ENCODE measurements at regions not wholly inside any gene's neighbourhood (a gene's known extent, or its start where the extent isn't known, plus 50 kb on each side); places are given as distances from the start of the nearest gene placed in this dataset.

DNA sequence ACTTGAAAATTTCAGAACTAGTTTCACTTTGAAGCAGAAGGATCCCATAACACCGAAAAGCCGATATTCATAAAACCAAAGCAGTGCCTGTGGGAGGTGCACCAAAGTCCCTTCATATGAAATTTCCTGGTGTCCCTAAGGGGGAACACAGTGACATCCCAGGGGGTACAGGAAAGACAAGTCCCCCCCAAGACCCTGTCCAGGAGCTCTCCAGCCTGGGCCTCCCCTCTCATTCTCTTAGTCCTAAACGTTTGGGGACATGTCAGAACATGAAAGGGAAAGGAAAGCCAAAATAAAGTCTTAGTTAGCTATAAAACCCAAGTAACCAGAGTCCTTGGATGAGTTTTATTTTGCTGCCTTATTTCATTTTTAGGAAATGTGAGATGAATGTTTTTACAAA lies 56.6 kb downstream of the MRPL57 start:
- TF ChIP-seq, protein P1, sequence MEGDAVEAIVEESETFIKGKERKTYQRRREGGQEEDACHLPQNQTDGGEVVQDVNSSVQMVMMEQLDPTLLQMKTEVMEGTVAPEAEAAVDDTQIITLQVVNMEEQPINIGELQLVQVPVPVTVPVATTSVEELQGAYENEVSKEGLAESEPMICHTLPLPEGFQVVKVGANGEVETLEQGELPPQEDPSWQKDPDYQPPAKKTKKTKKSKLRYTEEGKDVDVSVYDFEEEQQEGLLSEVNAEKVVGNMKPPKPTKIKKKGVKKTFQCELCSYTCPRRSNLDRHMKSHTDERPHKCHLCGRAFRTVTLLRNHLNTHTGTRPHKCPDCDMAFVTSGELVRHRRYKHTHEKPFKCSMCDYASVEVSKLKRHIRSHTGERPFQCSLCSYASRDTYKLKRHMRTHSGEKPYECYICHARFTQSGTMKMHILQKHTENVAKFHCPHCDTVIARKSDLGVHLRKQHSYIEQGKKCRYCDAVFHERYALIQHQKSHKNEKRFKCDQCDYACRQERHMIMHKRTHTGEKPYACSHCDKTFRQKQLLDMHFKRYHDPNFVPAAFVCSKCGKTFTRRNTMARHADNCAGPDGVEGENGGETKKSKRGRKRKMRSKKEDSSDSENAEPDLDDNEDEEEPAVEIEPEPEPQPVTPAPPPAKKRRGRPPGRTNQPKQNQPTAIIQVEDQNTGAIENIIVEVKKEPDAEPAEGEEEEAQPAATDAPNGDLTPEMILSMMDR (IDR thresholded peaks at IDR 0.05; ENCODE audit: low read depth, low read length): no peak
- TF ChIP-seq POLR2A (IDR thresholded peaks at IDR 0.05; ENCODE audit: extremely low read depth, insufficient read length): no peak
- TF ChIP-seq, protein P2, sequence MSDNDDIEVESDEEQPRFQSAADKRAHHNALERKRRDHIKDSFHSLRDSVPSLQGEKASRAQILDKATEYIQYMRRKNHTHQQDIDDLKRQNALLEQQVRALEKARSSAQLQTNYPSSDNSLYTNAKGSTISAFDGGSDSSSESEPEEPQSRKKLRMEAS (IDR thresholded peaks at IDR 0.05; ENCODE audit: low read depth, low read length): no peak
- no peak for TF ChIP-seq MYC (IDR thresholded peaks at IDR 0.05; ENCODE audit: low read depth, low read length)

Measured in NB4 (cell line).